ENCODE measurements at regions not wholly inside any gene's neighbourhood (a gene's known extent, or its start where the extent isn't known, plus 50 kb on each side); places are given as distances from the start of the nearest gene placed in this dataset.

DNA sequence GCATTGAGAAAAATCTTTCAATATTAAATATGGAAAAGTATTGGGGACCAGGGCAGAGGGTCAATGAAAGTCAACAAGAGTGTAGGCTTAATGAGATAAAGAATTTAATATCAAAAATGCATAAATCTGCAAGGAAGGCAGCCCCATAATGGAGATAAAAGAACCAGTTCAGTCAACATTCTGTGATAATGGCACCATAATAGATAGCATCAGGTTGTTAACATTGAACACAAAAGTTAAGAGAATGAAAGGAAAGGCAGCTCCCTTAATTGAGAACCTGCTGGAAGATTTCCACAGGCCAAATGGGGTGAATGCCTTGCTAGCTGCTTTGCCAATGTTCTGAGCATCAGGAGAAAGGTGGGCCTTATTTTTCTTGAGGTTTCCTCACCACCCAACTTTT lies 60.4 kb upstream of the TMEM33 start:
- Histone ChIP-seq H3K27ac (ENCODE audit: low read length) (no peak overlapping the region), H3K9ac (ENCODE audit: low read depth, low read length) (no peak overlapping the region), H3K4me1 (ENCODE audit: insufficient read depth, low read length) (peaks cover 12% of the 10 kb centered on the region; the same call in 1 of the 2 replicates), H3K9me3 (ENCODE audit: insufficient read depth, low read depth, low read length) (no peaks in the 10 kb centered on the region), H3K36me3 (ENCODE audit: insufficient read depth, low read depth, low read length) (no peaks in the 10 kb centered on the region), H3K4me3 (ENCODE audit: low read length) (no peak overlapping the region), H3K27me3 (ENCODE audit: insufficient read depth, low read length) (peaks cover 100% of the 10 kb centered on the region)

- H3K4me3 ChIP-seq (ENCODE audit: low read length), result no peak overlapping the region
- H3K9me3 ChIP-seq (ENCODE audit: insufficient read depth, low read depth, low read length), result no peaks in the 10 kb centered on the region
- H3K27ac ChIP-seq (ENCODE audit: low read length), result no peak overlapping the region
- H3K4me1 ChIP-seq (ENCODE audit: insufficient read depth, low read length), result peaks cover 12% of the 10 kb centered on the region; the same call in 1 of the 2 replicates
- peaks cover 100% of the 10 kb centered on the region for H3K27me3 ChIP-seq (ENCODE audit: insufficient read depth, low read length)
- H3K9ac ChIP-seq (ENCODE audit: low read depth, low read length), result no peak overlapping the region
- no peaks in the 10 kb centered on the region for H3K36me3 ChIP-seq (ENCODE audit: insufficient read depth, low read depth, low read length)
Measured at GRCh38 chr4:41874398-41874797, 60.8 kb upstream of the TMEM33 start.

- Histone ChIP-seq H3K9ac (ENCODE audit: low read depth, low read length) (no peak overlapping the region), H3K4me1 (ENCODE audit: insufficient read depth, low read length) (peaks cover 9% of the 10 kb centered on the region; the same call in 1 of the 2 replicates), H3K36me3 (ENCODE audit: insufficient read depth, low read depth, low read length) (no peaks in the 10 kb centered on the region), H3K27me3 (ENCODE audit: insufficient read depth, low read length) (peaks cover 100% of the 10 kb centered on the region), H3K4me3 (ENCODE audit: low read length) (peak overlapping the region; percentile 59), H3K27ac (ENCODE audit: low read length) (no peak overlapping the region), H3K9me3 (ENCODE audit: insufficient read depth, low read depth, low read length) (no peaks in the 10 kb centered on the region)
Measured at GRCh38 chr4:41873380-41874295, 61.6 kb upstream of the TMEM33 start.

DNA sequence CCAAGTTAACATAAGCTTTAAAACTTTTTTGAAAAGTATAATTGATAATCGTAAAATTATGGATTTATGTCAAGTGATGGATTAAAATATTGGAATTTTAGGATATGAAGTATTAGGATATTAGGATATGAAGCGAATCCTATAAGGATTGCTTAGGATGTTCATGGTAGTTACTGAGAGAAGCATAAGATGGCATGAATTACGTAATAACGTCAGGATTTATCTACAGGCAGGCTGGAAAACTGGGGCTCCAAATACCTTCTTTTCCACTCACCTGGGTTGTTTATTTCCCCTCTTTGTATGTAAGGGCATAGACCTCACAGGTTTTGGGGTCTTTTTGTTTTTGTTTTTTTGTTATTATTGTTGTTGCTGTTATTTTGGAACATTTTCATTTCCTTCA lies 65.2 kb upstream of the TMEM33 start:
- no peaks in the 10 kb centered on the region for H3K9me3 ChIP-seq (ENCODE audit: insufficient read depth, low read depth, low read length)
- no peak overlapping the region for H3K27ac ChIP-seq (ENCODE audit: low read length)
- peaks cover 98% of the 10 kb centered on the region for H3K27me3 ChIP-seq (ENCODE audit: insufficient read depth, low read length)
- H3K9ac ChIP-seq (ENCODE audit: low read depth, low read length), result no peak overlapping the region
- H3K4me1 ChIP-seq (ENCODE audit: insufficient read depth, low read length), result peaks cover 14% of the 10 kb centered on the region; the same call in 1 of the 2 replicates
- H3K4me3 ChIP-seq (ENCODE audit: low read length), result no peak overlapping the region
- no peaks in the 10 kb centered on the region for H3K36me3 ChIP-seq (ENCODE audit: insufficient read depth, low read depth, low read length)

DNA sequence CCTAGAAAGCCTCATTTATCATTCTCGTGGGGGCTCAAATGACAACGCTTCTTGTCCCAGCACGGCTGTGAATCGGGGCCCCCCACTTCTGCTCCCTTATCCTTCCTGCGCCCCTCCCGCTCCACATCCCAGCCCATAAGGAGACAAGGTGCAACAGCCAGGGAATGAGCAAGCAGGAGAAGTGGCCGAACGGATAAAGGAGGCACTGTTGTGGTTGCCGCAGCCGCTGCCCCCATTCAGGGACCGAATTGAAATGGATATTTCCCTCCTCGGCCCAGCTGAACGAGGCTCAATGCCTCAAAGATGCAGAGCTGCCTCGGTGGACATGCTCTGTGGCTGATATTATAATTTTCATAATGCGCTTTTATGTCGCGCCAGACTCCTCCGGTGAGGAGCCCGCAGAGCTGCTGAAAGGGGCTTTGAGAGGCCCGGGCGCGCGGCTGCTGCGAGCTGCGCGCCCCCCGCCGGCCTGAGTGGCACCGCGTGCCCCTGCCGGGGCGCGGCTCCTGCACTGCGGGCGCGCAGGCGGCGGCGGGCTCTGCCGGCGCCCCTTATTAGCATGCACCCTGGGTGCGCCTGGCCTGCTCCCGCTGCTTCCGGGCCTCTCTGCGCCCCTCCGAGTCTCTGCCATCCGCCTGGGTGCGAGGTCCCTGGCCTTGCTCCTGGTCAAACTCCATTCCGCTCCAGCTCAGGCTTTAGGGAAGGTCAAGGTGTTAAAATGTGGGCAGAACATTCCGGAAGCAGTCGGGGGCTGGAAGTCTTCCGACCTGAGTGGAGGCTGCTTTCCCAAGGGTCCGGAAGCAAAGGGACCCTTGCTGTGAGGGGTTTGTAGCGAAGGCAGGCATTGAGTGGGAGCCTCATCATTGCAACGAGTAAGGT lies 68.2 kb upstream of the TMEM33 start:
- peaks cover 98% of the 10 kb centered on the region for H3K27me3 ChIP-seq (ENCODE audit: insufficient read depth, low read length)

DNA sequence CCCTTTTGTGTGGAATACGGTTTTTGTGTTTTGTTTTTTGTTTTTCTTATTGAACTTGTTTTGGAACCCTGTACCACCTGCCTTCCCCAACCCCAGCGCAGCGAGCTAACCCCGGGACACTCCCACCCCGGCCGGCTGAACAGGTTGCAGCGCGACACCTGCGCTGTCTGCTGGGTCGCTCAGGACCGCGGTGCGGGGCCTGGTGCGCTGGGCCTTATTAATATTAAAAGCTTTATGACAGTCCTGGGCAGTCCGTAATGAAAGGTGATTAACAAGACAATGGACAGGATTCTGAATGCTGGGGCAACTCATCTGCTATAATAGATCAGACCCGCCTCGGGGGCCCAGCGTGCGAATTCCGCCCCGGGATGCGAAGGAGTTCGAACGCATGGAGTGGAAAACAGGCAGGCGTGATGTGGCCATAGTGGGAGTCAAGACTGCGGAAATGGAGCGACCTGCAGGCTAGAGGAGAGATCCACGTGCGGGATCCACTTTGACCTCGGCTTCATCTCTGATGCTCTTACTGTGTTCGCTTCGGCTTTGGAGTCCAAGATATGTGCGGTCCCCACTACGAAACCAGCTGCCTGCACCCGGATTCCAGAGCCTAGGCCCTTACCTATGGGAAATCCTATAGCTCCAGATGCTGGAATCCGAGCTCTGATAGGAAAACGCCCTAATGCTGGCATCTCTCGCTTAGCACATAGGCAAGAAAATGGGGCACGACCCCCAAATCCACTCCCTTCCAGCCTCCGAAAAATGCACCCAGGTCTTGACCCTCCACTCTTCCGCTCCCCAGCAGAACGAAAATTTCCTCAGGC lies 69.0 kb upstream of the TMEM33 start:
- H3K4me3 ChIP-seq (ENCODE audit: low read length), result peak overlapping the region; percentile 58
- no peak overlapping the region for H3K9ac ChIP-seq (ENCODE audit: low read depth, low read length)
- H3K27me3 ChIP-seq (ENCODE audit: insufficient read depth, low read length), result peaks cover 98% of the 10 kb centered on the region
- H3K9me3 ChIP-seq (ENCODE audit: insufficient read depth, low read depth, low read length), result no peaks in the 10 kb centered on the region
- H3K36me3 ChIP-seq (ENCODE audit: insufficient read depth, low read depth, low read length), result no peaks in the 10 kb centered on the region
- peaks cover 9% of the 10 kb centered on the region; the same call in 1 of the 2 replicates for H3K4me1 ChIP-seq (ENCODE audit: insufficient read depth, low read length)
- no peak overlapping the region for H3K27ac ChIP-seq (ENCODE audit: low read length)

More for the DNA sequence above, 68.2 kb upstream of the TMEM33 start:
- no peaks in the 10 kb centered on the region for H3K9me3 ChIP-seq (ENCODE audit: insufficient read depth, low read depth, low read length)
- H3K27ac ChIP-seq (ENCODE audit: low read length), result no peak overlapping the region
- H3K36me3 ChIP-seq (ENCODE audit: insufficient read depth, low read depth, low read length), result no peaks in the 10 kb centered on the region
- H3K4me3 ChIP-seq (ENCODE audit: low read length), result peak overlapping the region; percentile 58; the same call in 1 of the 2 replicates
- no peak overlapping the region for H3K9ac ChIP-seq (ENCODE audit: low read depth, low read length)
- peaks cover 9% of the 10 kb centered on the region; the same call in 1 of the 2 replicates for H3K4me1 ChIP-seq (ENCODE audit: insufficient read depth, low read length)

DNA sequence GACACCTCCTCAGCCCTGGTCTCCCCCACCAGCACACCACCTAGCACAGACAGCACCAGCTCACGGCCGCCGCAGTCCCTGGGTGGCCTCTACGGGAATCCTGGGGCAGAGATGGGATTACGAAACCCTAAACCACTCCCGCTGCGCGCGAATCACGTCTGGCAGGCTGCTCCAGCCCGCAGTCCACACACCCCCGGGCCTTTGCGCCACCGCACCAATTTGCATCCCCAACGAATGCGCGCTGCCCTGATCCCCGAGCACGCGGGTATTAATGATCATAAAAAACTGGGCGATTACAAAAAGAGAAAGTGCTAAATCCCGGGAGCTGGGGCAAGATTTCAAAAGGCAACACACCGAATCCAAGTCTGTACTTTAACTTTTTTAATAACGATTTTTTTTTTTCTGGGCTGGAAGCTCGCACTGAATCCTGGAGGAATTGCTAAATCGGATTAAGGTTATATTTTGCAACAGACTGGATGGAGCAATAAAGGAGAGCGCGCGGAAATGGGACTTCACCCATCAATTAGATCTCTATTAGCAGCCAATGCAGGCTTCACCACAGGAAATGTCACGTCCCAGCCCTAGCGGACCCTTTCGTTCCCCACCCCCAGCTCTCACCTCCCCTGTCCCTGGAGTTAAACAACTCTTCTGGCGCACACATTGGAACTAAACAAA lies 69.8 kb upstream of the TMEM33 start:
- Histone ChIP-seq H3K4me3 (ENCODE audit: low read length) (peak overlapping the region; percentile 58; the same call in 1 of the 2 replicates), H3K4me1 (ENCODE audit: insufficient read depth, low read length) (peaks cover 9% of the 10 kb centered on the region; the same call in 1 of the 2 replicates), H3K9me3 (ENCODE audit: insufficient read depth, low read depth, low read length) (no peaks in the 10 kb centered on the region), H3K9ac (ENCODE audit: low read depth, low read length) (no peak overlapping the region), H3K27ac (ENCODE audit: low read length) (no peak overlapping the region), H3K36me3 (ENCODE audit: insufficient read depth, low read depth, low read length) (no peaks in the 10 kb centered on the region), H3K27me3 (ENCODE audit: insufficient read depth, low read length) (peaks cover 98% of the 10 kb centered on the region)

GRCh38 chr4:41859087-41859486 lies 76.1 kb upstream of the TMEM33 start:
- no peaks in the 10 kb centered on the region; the same call in 1 of the 2 replicates for H3K4me1 ChIP-seq (ENCODE audit: insufficient read depth, low read length)
- peaks cover 74% of the 10 kb centered on the region for H3K27me3 ChIP-seq (ENCODE audit: insufficient read depth, low read length)
- H3K9me3 ChIP-seq (ENCODE audit: insufficient read depth, low read depth, low read length), result no peaks in the 10 kb centered on the region

GRCh38 chr4:41857226-41857641 lies 78.0 kb upstream of the TMEM33 start:
- no peak overlapping the region for H3K4me3 ChIP-seq (ENCODE audit: low read length)
- no peaks in the 10 kb centered on the region for H3K4me1 ChIP-seq (ENCODE audit: insufficient read depth, low read length)
- no peaks in the 10 kb centered on the region for H3K36me3 ChIP-seq (ENCODE audit: insufficient read depth, low read depth, low read length)
- H3K9me3 ChIP-seq (ENCODE audit: insufficient read depth, low read depth, low read length), result no peaks in the 10 kb centered on the region
- no peak overlapping the region for H3K9ac ChIP-seq (ENCODE audit: low read depth, low read length)
- peaks cover 60% of the 10 kb centered on the region for H3K27me3 ChIP-seq (ENCODE audit: insufficient read depth, low read length)
- no peak overlapping the region for H3K27ac ChIP-seq (ENCODE audit: low read length)

More at GRCh38 chr4:41859087-41859486, 76.1 kb upstream of the TMEM33 start:
- Histone ChIP-seq H3K9ac (ENCODE audit: low read depth, low read length) (no peak overlapping the region), H3K27ac (ENCODE audit: low read length) (no peak overlapping the region), H3K4me3 (ENCODE audit: low read length) (no peak overlapping the region), H3K36me3 (ENCODE audit: insufficient read depth, low read depth, low read length) (no peaks in the 10 kb centered on the region)

DNA sequence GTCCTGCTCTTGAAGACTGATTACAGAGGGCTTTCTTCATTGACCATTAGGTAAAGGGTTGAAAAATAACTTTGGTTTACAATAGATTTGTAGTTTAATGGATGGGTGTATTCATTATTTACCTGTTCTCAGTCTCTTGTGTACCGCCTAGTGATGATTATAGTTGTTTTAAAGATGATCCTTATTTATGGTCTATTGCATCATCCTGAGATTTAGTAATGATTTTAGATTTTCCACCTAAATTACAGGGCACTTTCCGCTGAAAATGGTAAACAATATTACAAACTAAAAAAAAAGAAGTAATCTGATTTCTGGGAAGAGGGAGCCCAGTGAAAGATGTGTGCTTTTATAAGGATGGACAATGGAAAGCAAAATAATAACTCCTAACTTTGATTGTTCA lies 78.4 kb upstream of the TMEM33 start:
- no peaks in the 10 kb centered on the region for H3K4me1 ChIP-seq (ENCODE audit: insufficient read depth, low read length)
- no peak overlapping the region for H3K27ac ChIP-seq (ENCODE audit: low read length)
- H3K4me3 ChIP-seq (ENCODE audit: low read length), result no peak overlapping the region
- H3K27me3 ChIP-seq (ENCODE audit: insufficient read depth, low read length), result peaks cover 57% of the 10 kb centered on the region
- no peaks in the 10 kb centered on the region for H3K36me3 ChIP-seq (ENCODE audit: insufficient read depth, low read depth, low read length)
- H3K9ac ChIP-seq (ENCODE audit: low read depth, low read length), result no peak overlapping the region
- no peaks in the 10 kb centered on the region for H3K9me3 ChIP-seq (ENCODE audit: insufficient read depth, low read depth, low read length)
